ENCODE measurements at regions not wholly inside any gene's neighbourhood (a gene's known extent, or its start where the extent isn't known, plus 50 kb on each side); places are given as distances from the start of the nearest gene placed in this dataset.

- H3K36me3 ChIP-seq = no peaks in the 10 kb centered on the region
- 73% methylated on average over 7 of the region's 11 CpGs for WGBS
- no peaks in the 10 kb centered on the region for H3K4me1 ChIP-seq
- H3K27ac ChIP-seq = no peak overlapping the region
- H3K4me3 ChIP-seq = no peak overlapping the region
- peak in 1 of 2 donors; percentile 37 for DNase-seq (ENCODE audit: low spot score in 2 of 2)
- no peaks in the 10 kb centered on the region for H3K9me3 ChIP-seq
- H3K27me3 ChIP-seq = peaks cover 10% of the 10 kb centered on the region
- TF ChIP-seq, protein P1, sequence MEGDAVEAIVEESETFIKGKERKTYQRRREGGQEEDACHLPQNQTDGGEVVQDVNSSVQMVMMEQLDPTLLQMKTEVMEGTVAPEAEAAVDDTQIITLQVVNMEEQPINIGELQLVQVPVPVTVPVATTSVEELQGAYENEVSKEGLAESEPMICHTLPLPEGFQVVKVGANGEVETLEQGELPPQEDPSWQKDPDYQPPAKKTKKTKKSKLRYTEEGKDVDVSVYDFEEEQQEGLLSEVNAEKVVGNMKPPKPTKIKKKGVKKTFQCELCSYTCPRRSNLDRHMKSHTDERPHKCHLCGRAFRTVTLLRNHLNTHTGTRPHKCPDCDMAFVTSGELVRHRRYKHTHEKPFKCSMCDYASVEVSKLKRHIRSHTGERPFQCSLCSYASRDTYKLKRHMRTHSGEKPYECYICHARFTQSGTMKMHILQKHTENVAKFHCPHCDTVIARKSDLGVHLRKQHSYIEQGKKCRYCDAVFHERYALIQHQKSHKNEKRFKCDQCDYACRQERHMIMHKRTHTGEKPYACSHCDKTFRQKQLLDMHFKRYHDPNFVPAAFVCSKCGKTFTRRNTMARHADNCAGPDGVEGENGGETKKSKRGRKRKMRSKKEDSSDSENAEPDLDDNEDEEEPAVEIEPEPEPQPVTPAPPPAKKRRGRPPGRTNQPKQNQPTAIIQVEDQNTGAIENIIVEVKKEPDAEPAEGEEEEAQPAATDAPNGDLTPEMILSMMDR (IDR thresholded peaks at IDR 0.05) = no peak
- TF ChIP-seq EP300 (IDR thresholded peaks at IDR 0.05) = no peak
- TF ChIP-seq POLR2A (IDR thresholded peaks at IDR 0.05) = no peak
- no peak for TF ChIP-seq POLR2AphosphoS5 (IDR thresholded peaks at IDR 0.05)
Observed at GRCh38 chr2:10235909-10236550, 66.7 kb upstream of the HPCAL1 start.

- TF ChIP-seq POLR2AphosphoS5 (IDR thresholded peaks at IDR 0.05) (no peak), EP300 (IDR thresholded peaks at IDR 0.05) (no peak), POLR2A (IDR thresholded peaks at IDR 0.05) (no peak)
- TF ChIP-seq, protein P1 (IDR thresholded peaks at IDR 0.05) = no peak
- H3K4me1 ChIP-seq = no peaks in the 10 kb centered on the region
- no peaks in the 10 kb centered on the region for H3K9me3 ChIP-seq
- peaks cover 5% of the 10 kb centered on the region for H3K27me3 ChIP-seq
- H3K4me3 ChIP-seq = no peak overlapping the region
- H3K27ac ChIP-seq = no peak overlapping the region
- no peaks in the 10 kb centered on the region for H3K36me3 ChIP-seq
- DNase-seq (ENCODE audit: low spot score in 2 of 2) = peak; percentile 52 to 67
- 58% methylated on average over 9 of the region's 10 CpGs for WGBS
Observed at GRCh38 chr2:10236571-10237391, 65.9 kb upstream of the HPCAL1 start.

GRCh38 chr2:10237392-10238321 lies 65.0 kb upstream of the HPCAL1 start:
- TF ChIP-seq POLR2A (IDR thresholded peaks at IDR 0.05) = no peak
- no peak for TF ChIP-seq POLR2AphosphoS5 (IDR thresholded peaks at IDR 0.05)
- TF ChIP-seq, protein P1 (IDR thresholded peaks at IDR 0.05) = no peak
- no peak for TF ChIP-seq EP300 (IDR thresholded peaks at IDR 0.05)
- H3K4me1 ChIP-seq = no peaks in the 10 kb centered on the region
- peaks cover 5% of the 10 kb centered on the region for H3K27me3 ChIP-seq
- no peaks in the 10 kb centered on the region for H3K36me3 ChIP-seq
- no peak overlapping the region for H3K27ac ChIP-seq
- no peak for DNase-seq (ENCODE audit: low spot score in 2 of 2)
- WGBS = 71% methylated on average over 13 of the region's 28 CpGs
- H3K9me3 ChIP-seq = no peaks in the 10 kb centered on the region
- no peak overlapping the region for H3K4me3 ChIP-seq

- H3K4me1 ChIP-seq = no peaks in the 10 kb centered on the region
- no peak for TF ChIP-seq POLR2A (IDR thresholded peaks at IDR 0.05)
- TF ChIP-seq, protein P1 (IDR thresholded peaks at IDR 0.05) = no peak
- no peak for TF ChIP-seq EP300 (IDR thresholded peaks at IDR 0.05)
- no peak for TF ChIP-seq POLR2AphosphoS5 (IDR thresholded peaks at IDR 0.05)
- no peak overlapping the region for H3K27ac ChIP-seq
- no peak overlapping the region for H3K4me3 ChIP-seq
- DNase-seq (ENCODE audit: low spot score in 2 of 2) = peak in 1 of 2 donors; percentile 29
- peaks cover 5% of the 10 kb centered on the region for H3K27me3 ChIP-seq
- no peaks in the 10 kb centered on the region for H3K36me3 ChIP-seq
- no peaks in the 10 kb centered on the region for H3K9me3 ChIP-seq
- WGBS = 93% methylated on average over 3 of the region's 7 CpGs
Observed at GRCh38 chr2:10238396-10238795, 64.3 kb upstream of the HPCAL1 start.
